ENCODE measurements at regions not wholly inside any gene's neighbourhood (a gene's known extent, or its start where the extent isn't known, plus 50 kb on each side); places are given as distances from the start of the nearest gene placed in this dataset.

DNA sequence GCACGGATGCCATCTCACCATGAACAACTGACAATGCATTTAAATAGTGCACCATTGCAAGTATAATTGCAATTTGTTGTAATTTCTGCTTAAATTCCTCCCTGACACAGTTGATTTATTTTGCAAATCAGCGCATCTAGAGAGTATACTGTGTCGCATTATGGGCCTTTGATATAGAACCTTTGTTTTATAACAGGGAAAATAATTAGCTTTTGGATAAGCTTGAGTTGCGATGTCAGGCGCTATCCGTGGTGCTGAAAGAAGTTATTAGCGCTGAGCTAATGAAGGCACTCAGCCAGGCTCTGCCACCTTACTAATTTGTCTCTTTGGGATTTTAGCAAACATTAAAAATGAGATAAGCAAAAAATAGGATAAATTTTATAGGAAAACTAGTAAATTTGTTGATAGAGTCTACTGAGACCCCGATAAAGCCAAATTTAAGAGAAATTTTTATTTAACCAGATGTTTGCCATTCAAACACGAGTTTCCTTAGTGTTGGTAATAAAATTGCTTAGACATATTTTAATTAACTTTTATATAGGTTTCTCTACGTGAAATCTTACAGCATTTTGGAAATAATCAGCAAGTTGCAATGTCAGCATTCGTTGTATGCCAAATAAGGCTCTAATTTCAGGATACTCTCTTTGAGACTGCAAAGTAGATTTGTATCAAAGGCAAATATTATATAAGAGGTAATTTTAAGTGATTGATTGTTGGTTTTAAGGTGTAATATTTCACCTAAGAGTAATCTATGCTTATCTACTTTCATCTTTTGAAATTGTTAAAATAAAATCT lies 355.5 kb downstream of the TLR4 start:
- TF ChIP-seq YY1 (IDR thresholded peaks at IDR 0.05; ENCODE audit: insufficient read depth, insufficient read length): no peak
- TF ChIP-seq ZNF274 (IDR thresholded peaks at IDR 0.05; ENCODE audit: low read depth, low read length): no peak
- no peak for TF ChIP-seq SUZ12 (IDR thresholded peaks at IDR 0.05; ENCODE audit: extremely low read depth, insufficient read depth, insufficient read length)
